Endothelial cell of umbilical vein (primary cell): ENCODE measurements at regions not wholly inside any gene's neighbourhood (a gene's known extent, or its start where the extent isn't known, plus 50 kb on each side); places are given as distances from the start of the nearest gene placed in this dataset.

Experiments used
- BruUV-seq: library from RNA; stranded (reverse); fragments of 400-500 nt; replicated peaks from 2 replicates; lab custom pipeline; 2021; lab: Mats Ljungman, UMichigan
- CTCF ChIA-PET: fragments of 300-600, 350-600 bp; sonication (Branson Sonifier 250); formaldehyde crosslinking; loops from one replicate; lab custom pipeline; 2021; ENCODE audit warnings: antibody characterized with exemption, inconsistent platforms; lab: Charles Lee
- POLR2A ChIA-PET: fragments of 300-600, 350-600 bp; sonication (Branson Sonifier 250); formaldehyde crosslinking; loops from one replicate; lab custom pipeline; 2021; ENCODE audit warnings: antibody characterized with exemption, inconsistent platforms; lab: Charles Lee
- DNase-seq: peaks from one replicate; pipeline ENCODE4 v3.0.0-alpha.2; 2011; ENCODE audit warnings: low read depth, low spot score
- FAIRE-seq: peaks from 2 replicates; lab custom pipeline; 2011; peaks lifted over from hg19 to GRCh38; lab: Jason Lieb, UNC
- H2AFZ ChIP-seq: 2 replicates; pipeline ENCODE4 v1.6.0; 2012; ENCODE audit warnings: low read depth, low read length, control low read depth, inconsistent platforms
- H3K27ac ChIP-seq: 2 replicates; pipeline ENCODE4 v1.5.1; 2011; ENCODE audit warnings: low read depth, mild to moderate bottlenecking, control low read depth, low read length, moderate library complexity; ENCODE audit not compliant: insufficient read depth
- H3K27me3 ChIP-seq, 2 experiments: 2 replicates each; pipeline versions ENCODE4 v1.6.0 to v1.6.1; 2011; ENCODE audit warnings: low read length in 2 of 2, mixed read lengths in 1 of 2; ENCODE audit not compliant: control insufficient read depth in 2 of 2, insufficient read depth in 2 of 2
- H3K36me3 ChIP-seq, 2 experiments: 2 replicates in 1 of 2; 3 replicates in 1 of 2; pipeline ENCODE4 v1.5.1; 2011; ENCODE audit warnings: low read length in 2 of 2, mild to moderate bottlenecking in 1 of 2, moderate library complexity in 1 of 2; ENCODE audit not compliant: control insufficient read depth in 2 of 2, insufficient read depth in 2 of 2; ENCODE audit errors: extremely low read depth in 1 of 2
- H3K4me1 ChIP-seq: 3 replicates; pipeline ENCODE4 v1.5.1; 2011; ENCODE audit warnings: mild to moderate bottlenecking, low read length; ENCODE audit not compliant: control insufficient read depth, insufficient read depth; ENCODE audit errors: extremely low read depth
- H3K4me2 ChIP-seq: 2 replicates; pipeline ENCODE4 v1.6.1; 2011; ENCODE audit warnings: low read length, control low read depth, mixed read lengths; ENCODE audit not compliant: insufficient read depth
- H3K4me3 ChIP-seq, 3 experiments: fragments of 200-600 bp in 1 of 3; sonication (generic), shearing (Covaris generic) in 1 of 3; replicated peaks in 1 of 3; 2 replicates each; pipeline ENCODE4 v1.5.1; 2011 to 2016; ENCODE audit warnings: control low read depth in 3 of 3, low read length in 3 of 3, mild to moderate bottlenecking in 2 of 3, inconsistent platforms in 1 of 3, low read depth in 1 of 3, moderate library complexity in 1 of 3; ENCODE audit not compliant: insufficient read depth in 1 of 3
- H3K79me2 ChIP-seq: 2 replicates; pipeline ENCODE4 v1.6.0; 2012; ENCODE audit warnings: low read length, inconsistent platforms; ENCODE audit not compliant: control insufficient read depth, insufficient read depth
- H3K9ac ChIP-seq: replicated peaks from 2 replicates; pipeline ENCODE3; 2011; ENCODE audit warnings: low read length, control low read depth; ENCODE audit not compliant: insufficient read depth; ENCODE audit errors: extremely low read depth
- H3K9me1 ChIP-seq: replicated peaks from 3 replicates; pipeline ENCODE4 v1.6.0; 2011; ENCODE audit warnings: mild to moderate bottlenecking, low read length; ENCODE audit not compliant: control insufficient read depth, insufficient read depth; ENCODE audit errors: extremely low read depth
- H3K9me3 ChIP-seq: replicated peaks from 2 replicates; pipeline ENCODE4 v1.5.1; 2012; ENCODE audit warnings: low read length, inconsistent platforms; ENCODE audit not compliant: control insufficient read depth, insufficient read depth
- H4K20me1 ChIP-seq: replicated peaks from 2 replicates; pipeline ENCODE3; 2011; ENCODE audit warnings: mild to moderate bottlenecking, low read length; ENCODE audit not compliant: control insufficient read depth, insufficient read depth; ENCODE audit errors: extremely low read depth
- CTCF ChIP-seq, 2 donors: IDR thresholded peaks; 1 replicate in 1 of 2; 2 replicates in 1 of 2; pipeline ENCODE4 v1.5.1; 2011; ENCODE audit warnings: low read length in 2 of 2, mild to moderate bottlenecking in 2 of 2, moderate library complexity in 2 of 2, control low read depth in 1 of 2, inconsistent platforms in 1 of 2, low read depth in 1 of 2; ENCODE audit not compliant: insufficient read depth in 1 of 2; ENCODE audit errors: extremely low read depth in 1 of 2
- EZH2 ChIP-seq: IDR thresholded peaks from 2 replicates; pipeline ENCODE4 v1.6.1; 2012; ENCODE audit warnings: borderline replicate concordance, low read depth, mild to moderate bottlenecking, moderate library complexity, low read length, inconsistent platforms; ENCODE audit not compliant: severe bottlenecking
- FOS ChIP-seq: IDR thresholded peaks from 2 replicates; pipeline ENCODE4 v1.6.1; 2011; ENCODE audit warnings: mild to moderate bottlenecking, low read length, moderate library complexity, borderline replicate concordance; ENCODE audit not compliant: insufficient read depth
- GATA2 ChIP-seq: IDR thresholded peaks from 2 replicates; pipeline ENCODE4 v1.7.0; 2011; ENCODE audit warnings: low read depth, mild to moderate bottlenecking, moderate library complexity, mixed read lengths, low read length; ENCODE audit not compliant: insufficient read length, insufficient read depth
- JUN ChIP-seq: IDR thresholded peaks from 2 replicates; pipeline ENCODE4 v1.6.1; 2011; ENCODE audit warnings: borderline replicate concordance, low read depth; ENCODE audit not compliant: insufficient read length, insufficient read depth
- MAX ChIP-seq: IDR thresholded peaks from 2 replicates; pipeline ENCODE4 v1.6.1; 2011; ENCODE audit not compliant: insufficient read depth, insufficient read length
- MYC ChIP-seq: IDR thresholded peaks from one replicate; pipeline ENCODE4 v1.6.1; 2011; ENCODE audit warnings: mild to moderate bottlenecking, low read depth, low read length
- POLR2A ChIP-seq: IDR thresholded peaks from 2 replicates; pipeline ENCODE4 v1.6.1; 2012; ENCODE audit warnings: low read depth, mild to moderate bottlenecking, control low read depth, low read length
- POLR2AphosphoS5 ChIP-seq: IDR thresholded peaks from 2 replicates; pipeline ENCODE4 v1.6.1; 2012; ENCODE audit warnings: low read depth, mild to moderate bottlenecking, control low read depth, low read length, moderate library complexity; ENCODE audit not compliant: insufficient read depth
- dilution Hi-C: fragments of 300-500 bp; cut with MboI; formaldehyde crosslinking; loops from one replicate; pipeline ENCODE4 v1.15.0; 2019; ENCODE audit warnings: low sequenced_read_pairs; ENCODE audit not compliant: extremely low pct_ligation_motif_present
- intact Hi-C: fragments of 100-400 bp; cut with micrococcal nuclease; formaldehyde crosslinking; loops from one replicate; pipeline ENCODE4 v1.10.0; 2022

GRCh38 chr18:73756256-73757091 is 391.2 kb downstream of the FBXO15 start:
- H3K9me3 ChIP-seq = peaks cover 2% of the 10 kb centered on the region
- CTCF ChIA-PET = no interaction called here
- no peaks in the 10 kb centered on the region for H3K36me3 ChIP-seq
- no peaks in the 10 kb centered on the region for H3K27me3 ChIP-seq
- DNase-seq (no peak), FAIRE-seq (no peak)
- H3K4me1 ChIP-seq = no peaks in the 10 kb centered on the region
- H3K4me2 ChIP-seq = no peak overlapping the region
- no peaks in the 10 kb centered on the region for H3K79me2 ChIP-seq
- intact Hi-C loops = no loop called here
- no peak overlapping the region for H3K27ac ChIP-seq
- BruUV-seq = no TSS peak
- TF ChIP-seq POLR2A (no peak), MYC (no peak), JUN (no peak), FOS (no peak), EZH2 (no peak), POLR2AphosphoS5 (no peak), MAX (no peak)
- H3K9me1 ChIP-seq = no peaks in the 10 kb centered on the region
- no peaks in the 10 kb centered on the region for H4K20me1 ChIP-seq
- POLR2A ChIA-PET = no interaction called here
- no peak overlapping the region for H3K4me3 ChIP-seq
- no peak overlapping the region for H2AFZ ChIP-seq
- dilution Hi-C loops = no loop called here
- H3K9ac ChIP-seq = no peak overlapping the region

GRCh38 chr18:73752965-73753364 is 394.7 kb downstream of the FBXO15 start:
- Histone ChIP-seq H3K27me3 (no peaks in the 10 kb centered on the region), H4K20me1 (no peaks in the 10 kb centered on the region), H3K9me1 (no peaks in the 10 kb centered on the region), H3K79me2 (no peaks in the 10 kb centered on the region), H3K9me3 (peaks cover 4% of the 10 kb centered on the region), H3K36me3 (no peaks in the 10 kb centered on the region), H2AFZ (no peak overlapping the region), H3K4me3 (no peak overlapping the region), H3K27ac (peak overlapping the region; percentile 32), H3K9ac (no peak overlapping the region), H3K4me2 (no peak overlapping the region), H3K4me1 (no peaks in the 10 kb centered on the region)
- DNase-seq (no peak), FAIRE-seq (no peak)
- ChIA-PET POLR2A (no interaction called here), CTCF (no interaction called here)
- intact Hi-C loops = no loop called here
- dilution Hi-C loops = no loop called here
- BruUV-seq = no TSS peak
- TF ChIP-seq GATA2 = no peak
- no peak for TF ChIP-seq JUN
- no peak for TF ChIP-seq FOS
- TF ChIP-seq POLR2A = no peak
- TF ChIP-seq POLR2AphosphoS5 = no peak
- TF ChIP-seq CTCF (IDR thresholded peaks at IDR 0.05; ENCODE audit: extremely low read depth in 1 of 2, insufficient read depth in 1 of 2, low read depth in 1 of 2, low read length in 2 of 2) = no peak
- no peak for TF ChIP-seq MAX
- no peak for TF ChIP-seq EZH2
- no peak for TF ChIP-seq MYC
